A549 (cell line): ENCODE measurements at regions not wholly inside any gene's neighbourhood (a gene's known extent, or its start where the extent isn't known, plus 50 kb on each side); places are given as distances from the start of the nearest gene placed in this dataset.

Experiments used
- ATAC-seq, 2 experiments: fragments of 200-7000 bp in 1 of 2; fragments of >200 bp in 1 of 2; cut with Nextera tagmentation in 1 of 2; cut with Tn5 transposase in 1 of 2; 3 replicates each; pipeline versions ENCODE4 v1.8.0 to v1.9.1; 2018 to 2020; ENCODE audit warnings: mild to moderate bottlenecking in 1 of 2, moderate library complexity in 1 of 2
- CTCF ChIA-PET: fragments of 300-600 bp; sonication (Branson Sonifier 250); formaldehyde crosslinking; extraction: SDS; loops from one replicate; lab custom pipeline; 2021; ENCODE audit warnings: antibody characterized with exemption, inconsistent platforms; lab: Yijun Ruan, JAX
- POLR2A ChIA-PET: fragments of 350-600 bp; formaldehyde crosslinking; extraction: SDS; loops from one replicate; lab custom pipeline; 2021; ENCODE audit warnings: antibody characterized with exemption, inconsistent platforms; lab: Yijun Ruan, JAX
- DNase-seq, 2 experiments: peaks; one replicate each; pipeline versions ENCODE4 v3.0.0 to v3.0.0-alpha.2; 2011 to 2016; ENCODE audit warnings: low read depth in 1 of 2, low spot score in 1 of 2
- FAIRE-seq: peaks from 2 replicates; lab custom pipeline; 2011; peaks lifted over from hg19 to GRCh38; lab: Jason Lieb, UNC
- H3K27ac ChIP-seq, 2 experiments: fragments of >200 bp; sonication (Bioruptor Twin); formaldehyde crosslinking; 3 replicates each; pipeline ENCODE4 v1.5.1; 2016 to 2017
- H3K4me1 ChIP-seq: fragments of >200 bp; sonication (Bioruptor Twin); formaldehyde crosslinking; 3 replicates; pipeline ENCODE4 v1.6.1; 2016
- H3K4me2 ChIP-seq: fragments of >200 bp; sonication (Bioruptor Twin); formaldehyde crosslinking; 3 replicates; pipeline ENCODE4 v1.6.1; 2016
- H3K4me3 ChIP-seq: fragments of >200 bp; sonication (Bioruptor Twin); formaldehyde crosslinking; 3 replicates; pipeline ENCODE4 v1.5.1; 2016
- H3K9me3 ChIP-seq: fragments of >200 bp; sonication (Bioruptor Twin); formaldehyde crosslinking; 3 replicates; pipeline ENCODE4 v1.6.1; 2016
- ATOH8 ChIP-seq: fragments of 250-450 bp; sonication (Bioruptor Pico); IDR thresholded peaks from 2 replicates; pipeline ENCODE4 v1.5.0; 2020; ENCODE audit warnings: low read depth, mild to moderate bottlenecking, moderate library complexity
- BCL3 ChIP-seq: fragments of >200 bp; sonication (Bioruptor Twin); formaldehyde crosslinking; IDR thresholded peaks from 3 replicates; pipeline ENCODE4 v1.6.1; 2016
- CBX2 ChIP-seq: fragments of 200-600 bp; sonication (generic); IDR thresholded peaks from 2 replicates; pipeline ENCODE4 v1.6.1; 2016; ENCODE audit warnings: low read depth, mild to moderate bottlenecking, borderline replicate concordance
- CBX8 ChIP-seq: fragments of 200-600 bp; sonication (generic); IDR thresholded peaks from 2 replicates; pipeline ENCODE4 v1.6.1; 2016
- CEBPB ChIP-seq, 2 experiments: fragments of >200 bp in 1 of 2; sonication (Bioruptor Twin) in 1 of 2; formaldehyde crosslinking in 1 of 2; IDR thresholded peaks; 2 replicates each; pipeline ENCODE4 v1.6.1; 2012 to 2016
- E2F6 ChIP-seq: IDR thresholded peaks from 2 replicates; pipeline ENCODE4 v1.6.1; 2012; ENCODE audit warnings: low read depth, borderline replicate concordance
- EHMT2 ChIP-seq: fragments of 200-600 bp; sonication (generic); IDR thresholded peaks from 2 replicates; pipeline ENCODE4 v1.6.1; 2016; ENCODE audit warnings: antibody characterized with exemption, low read depth, mild to moderate bottlenecking, moderate library complexity
- ESRRA ChIP-seq: fragments of 150-350 bp; IDR thresholded peaks from 2 replicates; pipeline ENCODE4 v1.6.1; 2014; ENCODE audit warnings: mild to moderate bottlenecking, low read length, borderline replicate concordance
- FOSB ChIP-seq: fragments of 250-450 bp; sonication (Bioruptor Pico); IDR thresholded peaks from 2 replicates; pipeline ENCODE4 v1.5.0; 2020; ENCODE audit warnings: mild to moderate bottlenecking, moderate library complexity
- FOXS1 ChIP-seq: fragments of 250-450 bp; sonication (Bioruptor Pico); IDR thresholded peaks from 2 replicates; pipeline ENCODE4 v1.5.0; 2020; ENCODE audit warnings: mild to moderate bottlenecking, moderate library complexity
- GATA3 ChIP-seq: IDR thresholded peaks from 2 replicates; pipeline ENCODE4 v1.6.1; 2012; ENCODE audit warnings: borderline replicate concordance
- HOXA7 ChIP-seq: fragments of 250-450 bp; sonication (Bioruptor Pico); IDR thresholded peaks from 2 replicates; pipeline ENCODE4 v1.5.0; 2020; ENCODE audit warnings: mild to moderate bottlenecking, moderate library complexity
- HOXB13 ChIP-seq: fragments of 250-450 bp; sonication (Bioruptor Pico); IDR thresholded peaks from 2 replicates; pipeline ENCODE4 v1.5.0; 2020; ENCODE audit warnings: low read depth, mild to moderate bottlenecking, moderate library complexity
- HOXB5 ChIP-seq: fragments of 250-450 bp; sonication (Bioruptor Pico); IDR thresholded peaks from 2 replicates; pipeline ENCODE4 v1.5.0; 2020; ENCODE audit warnings: mild to moderate bottlenecking, moderate library complexity
- JUN ChIP-seq, 2 experiments: fragments of >200 bp; sonication (Bioruptor Twin); formaldehyde crosslinking; IDR thresholded peaks; 2 replicates in 1 of 2; 3 replicates in 1 of 2; pipeline ENCODE4 v1.6.1; 2016 to 2017
- JUNB ChIP-seq: fragments of >200 bp; sonication (Bioruptor Twin); formaldehyde crosslinking; IDR thresholded peaks from 2 replicates; pipeline ENCODE4 v1.6.1; 2016
- KDM5A ChIP-seq: fragments of 200-600 bp; sonication (generic); IDR thresholded peaks from 2 replicates; pipeline ENCODE4 v1.6.1; 2016; ENCODE audit warnings: antibody characterized with exemption, mild to moderate bottlenecking
- MAFK ChIP-seq: fragments of 450-650 bp; IDR thresholded peaks from 2 replicates; pipeline ENCODE4 v1.6.1; 2014; ENCODE audit not compliant: partially characterized antibody
- MAX ChIP-seq: IDR thresholded peaks from 2 replicates; pipeline ENCODE4 v1.6.1; 2012
- MYC ChIP-seq: IDR thresholded peaks from 2 replicates; pipeline ENCODE4 v1.6.1; 2012; ENCODE audit warnings: mild to moderate bottlenecking, inconsistent platforms, low read length, improper control_type of control experiment, borderline replicate concordance
- NPAS2 ChIP-seq: fragments of 250-450 bp; sonication (Bioruptor Pico); IDR thresholded peaks from 2 replicates; pipeline ENCODE4 v1.8.0; 2022; ENCODE audit warnings: mild to moderate bottlenecking, moderate library complexity, borderline replicate concordance
- NR3C1 ChIP-seq: fragments of >200 bp; sonication (Bioruptor Twin); formaldehyde crosslinking; IDR thresholded peaks from 3 replicates; pipeline ENCODE4 v1.6.1; 2017
- RAD21 ChIP-seq, 2 experiments: fragments of >200 bp in 1 of 2; sonication (Bioruptor Twin) in 1 of 2; formaldehyde crosslinking in 1 of 2; IDR thresholded peaks in 1 of 2; conservative IDR thresholded peaks in 1 of 2; 2 replicates in 1 of 2; 3 replicates in 1 of 2; pipeline ENCODE4 v1.6.1; 2012 to 2018; ENCODE audit warnings: inconsistent platforms in 1 of 2
- RARB ChIP-seq: fragments of 250-450 bp; sonication (Bioruptor Pico); IDR thresholded peaks from 2 replicates; pipeline ENCODE4 v1.8.0; 2021; ENCODE audit warnings: mild to moderate bottlenecking, moderate library complexity
- RCOR1 ChIP-seq: fragments of 150-350 bp; IDR thresholded peaks from 2 replicates; pipeline ENCODE4 v1.6.1; 2014; ENCODE audit warnings: antibody characterized with exemption, low read length, low read depth
- REST ChIP-seq: fragments of 200-600 bp; sonication (generic); IDR thresholded peaks from 2 replicates; pipeline ENCODE4 v1.6.1; 2016; ENCODE audit warnings: antibody characterized with exemption, mild to moderate bottlenecking, moderate library complexity
- SREBF2 ChIP-seq: fragments of 450-650 bp; IDR thresholded peaks from 2 replicates; pipeline ENCODE4 v1.6.1; 2014; ENCODE audit warnings: mild to moderate bottlenecking, moderate library complexity
- ZFP36 ChIP-seq: fragments of 450-650 bp; IDR thresholded peaks from 2 replicates; pipeline ENCODE4 v1.6.1; 2014; ENCODE audit warnings: borderline replicate concordance; ENCODE audit not compliant: partially characterized antibody
- ZNF302 ChIP-seq: fragments of 250-450 bp; sonication (Bioruptor Pico); IDR thresholded peaks from 2 replicates; pipeline ENCODE4 v1.9.0; 2021; ENCODE audit warnings: inconsistent platforms, mild to moderate bottlenecking, moderate library complexity
- ZSCAN20 ChIP-seq: fragments of 250-450 bp; sonication (Bioruptor Pico); IDR thresholded peaks from 2 replicates; pipeline ENCODE4 v1.8.0; 2022; ENCODE audit warnings: mild to moderate bottlenecking, moderate library complexity
- WGBS: methylation state at CpG from one replicate; pipeline ENCODE4 v1.1.6; 2017; ENCODE audit errors: missing lambda C conversion rate; 5-methylcytosine and 5-hydroxymethylcytosine counted together

- Histone ChIP-seq H3K27ac (no peak overlapping the region), H3K4me2 (no peak overlapping the region), H3K4me1 (no peaks in the 10 kb centered on the region), H3K4me3 (no peak overlapping the region), H3K9me3 (no peaks in the 10 kb centered on the region)
- no peak for DNase-seq
- 66% methylated on average over 18 of the region's 18 CpGs for WGBS
- ATAC-seq: no peak
- no peak for TF ChIP-seq KDM5A
- TF ChIP-seq CBX8: no peak
- no peak for TF ChIP-seq SREBF2
- no peak for TF ChIP-seq EHMT2
- TF ChIP-seq E2F6: no peak
- no peak for TF ChIP-seq MAX
- no peak for TF ChIP-seq ESRRA
- TF ChIP-seq HOXA7 (CRISPR knock-in tag): no peak
- no peak for TF ChIP-seq RAD21 (conservative IDR thresholded peaks at IDR 0.05 in 1 of 2, IDR thresholded peaks at IDR 0.05 in 1 of 2)
- no peak for TF ChIP-seq JUNB
- TF ChIP-seq CEBPB (IDR thresholded peaks at IDR 0.05): no peak
- no peak for TF ChIP-seq NR3C1
- TF ChIP-seq ZFP36: no peak
- no peak for TF ChIP-seq ZNF302 (CRISPR knock-in tag)
- TF ChIP-seq HOXB13: no peak
- TF ChIP-seq RARB: no peak
- TF ChIP-seq ATOH8 (CRISPR knock-in tag): no peak
- TF ChIP-seq JUN (IDR thresholded peaks at IDR 0.05): no peak
- TF ChIP-seq HOXB5 (CRISPR knock-in tag): no peak
- ChIA-PET POLR2A (no interaction called here), CTCF (interaction anchor here (1.1 to 1.8 kb wide), 4 partner anchors 9 to 211 kb away, joined by 3 to 7 read pairs (median 4); no protein-coding TSS in a partner anchor)
- no peak for FAIRE-seq
Observed at GRCh38 chr2:201966691-201967438, 66.8 kb upstream of the FZD7 start.

GRCh38 chr2:201968050-201968449 lies 65.6 kb upstream of the FZD7 start:
- FAIRE-seq (no peak), DNase-seq (no peak), ATAC-seq (no peak)
- Histone ChIP-seq H3K9me3 (no peaks in the 10 kb centered on the region), H3K4me3 (no peak overlapping the region), H3K27ac (no peak overlapping the region), H3K4me2 (no peak overlapping the region), H3K4me1 (no peaks in the 10 kb centered on the region)
- WGBS: 92% methylated on average over 6 of the region's 6 CpGs
- ChIA-PET POLR2A (no interaction called here), CTCF (no interaction called here)
- TF ChIP-seq JUN (IDR thresholded peaks at IDR 0.05): no peak
- TF ChIP-seq CBX2: no peak
- no peak for TF ChIP-seq SREBF2
- TF ChIP-seq RCOR1: no peak
- no peak for TF ChIP-seq GATA3
- TF ChIP-seq BCL3: no peak

GRCh38 chr2:201968476-201968875 lies 65.2 kb upstream of the FZD7 start:
- DNase-seq: no peak
- POLR2A ChIA-PET: no interaction called here
- no peak for FAIRE-seq
- Histone ChIP-seq H3K9me3 (no peaks in the 10 kb centered on the region), H3K4me3 (no peak overlapping the region), H3K4me2 (no peak overlapping the region), H3K27ac (no peak overlapping the region), H3K4me1 (no peaks in the 10 kb centered on the region)
- CTCF ChIA-PET: no interaction called here
- ATAC-seq: no peak
- WGBS: 60% methylated on average over 10 of the region's 10 CpGs
- TF ChIP-seq JUN (IDR thresholded peaks at IDR 0.05): no peak
- TF ChIP-seq ZSCAN20 (CRISPR knock-in tag): no peak
- TF ChIP-seq FOSB (CRISPR knock-in tag): no peak
- no peak for TF ChIP-seq HOXB5 (CRISPR knock-in tag)
- no peak for TF ChIP-seq FOXS1 (CRISPR knock-in tag)
- TF ChIP-seq KDM5A: no peak
- no peak for TF ChIP-seq REST
- TF ChIP-seq MYC: no peak
- TF ChIP-seq ZNF302 (CRISPR knock-in tag): no peak
- no peak for TF ChIP-seq RARB
- no peak for TF ChIP-seq HOXB13
- no peak for TF ChIP-seq MAFK
- no peak for TF ChIP-seq NPAS2
